ENCODE measurements at regions not wholly inside any gene's neighbourhood (a gene's known extent, or its start where the extent isn't known, plus 50 kb on each side); places are given as distances from the start of the nearest gene placed in this dataset.

- TF ChIP-seq POLR2A (IDR thresholded peaks at IDR 0.05; ENCODE audit: low read depth, low read length) (no peak), POLR2AphosphoS5 (IDR thresholded peaks at IDR 0.05; ENCODE audit: low read depth, low read length) (no peak), PAX5 (IDR thresholded peaks at IDR 0.05; ENCODE audit: insufficient read depth, low read length, severe bottlenecking) (no peak), TAF1 (IDR thresholded peaks at IDR 0.05; ENCODE audit: low read depth, low read length) (no peak), POU2F2 (IDR thresholded peaks at IDR 0.05; ENCODE audit: low read depth, low read length) (no peak)
Measured at GRCh38 chr6:98547151-98547550, 287.2 kb upstream of the POU3F2 start.
